Neural cell (in vitro differentiated cells): ENCODE measurements at regions not wholly inside any gene's neighbourhood (a gene's known extent, or its start where the extent isn't known, plus 50 kb on each side); places are given as distances from the start of the nearest gene placed in this dataset.

ENCODE experiments used
- H2AFZ ChIP-seq: fragments of 200-600, 300-800 bp; sonication (generic), shearing (Covaris generic); 2 replicates; pipeline ENCODE4 v1.6.0; 2014; ENCODE audit warnings: low read depth, mild to moderate bottlenecking, antibody characterized with exemption, low read length, moderate library complexity
- H3F3A ChIP-seq: fragments of 200-600 bp; shearing (Covaris generic); 2 replicates; pipeline ENCODE4 v1.6.1; 2016; ENCODE audit warnings: mild to moderate bottlenecking, moderate library complexity, mixed read lengths, antibody characterized with exemption, low read length; ENCODE audit not compliant: insufficient read depth, poor library complexity, severe bottlenecking
- H3K27ac ChIP-seq: fragments of 200-600, 300-800 bp; sonication (generic), shearing (Covaris generic); 2 replicates; pipeline ENCODE4 v1.5.1; 2014; ENCODE audit warnings: mild to moderate bottlenecking, low read length, moderate library complexity
- H3K27me3 ChIP-seq: fragments of 300-800, 200-600 bp; sonication (generic), shearing (Covaris generic); 2 replicates; pipeline ENCODE4 v1.6.0; 2014; ENCODE audit warnings: mild to moderate bottlenecking, low read depth, low read length, moderate library complexity; ENCODE audit not compliant: insufficient read depth
- H3K36me3 ChIP-seq: fragments of 300-800, 200-600 bp; sonication (generic), shearing (Covaris generic); 2 replicates; pipeline ENCODE4 v1.5.1; 2014; ENCODE audit warnings: mild to moderate bottlenecking, antibody characterized with exemption, low read length, moderate library complexity; ENCODE audit not compliant: insufficient read depth
- H3K4me2 ChIP-seq: fragments of 300-800, 200-600 bp; sonication (generic), shearing (Covaris generic); 2 replicates; pipeline ENCODE4 v1.6.0; 2014; ENCODE audit warnings: mild to moderate bottlenecking, low read length
- H3K4me3 ChIP-seq: fragments of 300-800, 200-600 bp; sonication (generic), shearing (Covaris generic); 2 replicates; pipeline ENCODE4 v1.5.1; 2014; ENCODE audit warnings: mild to moderate bottlenecking, low read length, moderate library complexity
- H3K79me2 ChIP-seq: fragments of 200-600 bp; shearing (Covaris generic); replicated peaks from 2 replicates; pipeline ENCODE4 v1.6.0; 2014; ENCODE audit warnings: mild to moderate bottlenecking, low read length, moderate library complexity; ENCODE audit not compliant: insufficient read depth
- H3K9ac ChIP-seq: fragments of 300-800, 200-600 bp; sonication (generic), shearing (Covaris generic); 2 replicates; pipeline ENCODE4 v1.6.1; 2016; ENCODE audit warnings: mild to moderate bottlenecking, low read length, mixed read lengths
- H3K9me2 ChIP-seq: fragments of 200-600 bp; shearing (Covaris generic); 2 replicates; pipeline ENCODE4 v1.6.1; 2016; ENCODE audit warnings: mild to moderate bottlenecking, low read length, mixed read lengths; ENCODE audit not compliant: insufficient read depth
- H3K9me3 ChIP-seq: fragments of 200-600, 300-800 bp; sonication (generic), shearing (Covaris generic); 2 replicates; pipeline ENCODE4 v1.6.1; 2016; ENCODE audit warnings: mild to moderate bottlenecking, mixed run types, low read length, moderate library complexity, mixed read lengths
- H4K20me1 ChIP-seq: fragments of 200-600 bp; shearing (Covaris generic); 2 replicates; pipeline ENCODE4 v1.6.1; 2016; ENCODE audit warnings: mild to moderate bottlenecking, mixed run types; ENCODE audit not compliant: insufficient read depth
- CTCF ChIP-seq: fragments of 450-650 bp; IDR thresholded peaks from 2 replicates; pipeline ENCODE4 v1.5.1; 2014; ENCODE audit warnings: antibody characterized with exemption, mild to moderate bottlenecking, moderate library complexity; ENCODE audit not compliant: poor library complexity, severe bottlenecking
- EP300 ChIP-seq: fragments of 450-650 bp; conservative IDR thresholded peaks from 2 replicates; pipeline ENCODE4 v1.6.1; 2014; ENCODE audit warnings: antibody characterized with exemption, mild to moderate bottlenecking, moderate library complexity; ENCODE audit not compliant: poor library complexity, severe bottlenecking
- EZH2 ChIP-seq: fragments of 200-600, 300-800 bp; shearing (Covaris generic), sonication (generic); IDR thresholded peaks from 2 replicates; pipeline ENCODE4 v1.6.1; 2014; ENCODE audit warnings: antibody characterized with exemption, low read length, borderline replicate concordance, mild to moderate bottlenecking; ENCODE audit not compliant: insufficient read depth, poor library complexity, severe bottlenecking
- MXI1 ChIP-seq: fragments of 450-650 bp; conservative IDR thresholded peaks from 2 replicates; pipeline ENCODE4 v1.6.1; 2014; ENCODE audit warnings: antibody characterized with exemption, mild to moderate bottlenecking; ENCODE audit not compliant: poor library complexity, severe bottlenecking
- POLR2AphosphoS5 ChIP-seq: IDR thresholded peaks from 2 replicates; pipeline ENCODE4 v1.6.1; 2012
- RAD21 ChIP-seq: fragments of 450-650 bp; conservative IDR thresholded peaks from 2 replicates; pipeline ENCODE4 v1.6.1; 2014; ENCODE audit warnings: antibody characterized with exemption, mild to moderate bottlenecking, moderate library complexity
- SMC3 ChIP-seq: fragments of 450-650 bp; conservative IDR thresholded peaks from 2 replicates; pipeline ENCODE4 v1.6.1; 2014; ENCODE audit warnings: antibody characterized with exemption, mild to moderate bottlenecking, moderate library complexity; ENCODE audit not compliant: poor library complexity
- TF ChIP-seq, protein P1 (sequence below): IDR thresholded peaks from 2 replicates; pipeline ENCODE4 v1.6.1; 2012; ENCODE audit warnings: borderline replicate concordance

DNA sequence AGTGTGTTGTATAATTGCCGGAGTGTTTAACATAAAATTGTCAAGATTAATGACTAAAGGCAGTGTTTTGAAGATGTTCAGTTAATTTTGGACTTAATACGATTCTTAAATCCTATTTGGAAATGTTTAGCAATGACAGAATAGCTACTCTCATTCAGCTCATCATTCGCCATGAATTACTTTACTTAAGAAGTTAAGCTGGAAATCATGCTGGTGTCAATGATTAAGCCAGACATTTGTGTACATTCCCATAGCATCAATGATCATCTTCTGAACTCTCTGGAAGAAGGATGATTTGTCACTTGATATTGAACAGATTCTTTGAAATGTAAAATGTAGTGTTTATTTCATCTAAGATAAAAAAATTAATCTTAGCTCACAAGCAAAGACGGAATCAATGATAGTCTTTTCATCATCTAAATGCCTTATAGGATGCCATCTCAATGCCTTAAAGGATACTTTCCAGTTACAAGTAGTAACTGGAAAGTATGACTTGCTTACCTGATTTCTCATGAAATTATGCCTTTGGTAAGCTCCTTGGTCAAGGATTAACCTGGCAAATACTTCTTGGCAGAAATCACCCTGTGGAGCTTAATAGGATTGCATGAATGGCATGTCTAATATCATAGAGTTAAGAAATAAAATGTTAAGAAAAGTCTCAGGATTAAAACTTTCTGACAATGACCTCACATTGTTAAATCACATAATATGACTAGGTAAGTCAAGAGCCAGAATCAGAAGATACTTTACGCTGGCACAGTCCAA lies 515.5 kb upstream of the AGA start:
- TF ChIP-seq, protein P1, sequence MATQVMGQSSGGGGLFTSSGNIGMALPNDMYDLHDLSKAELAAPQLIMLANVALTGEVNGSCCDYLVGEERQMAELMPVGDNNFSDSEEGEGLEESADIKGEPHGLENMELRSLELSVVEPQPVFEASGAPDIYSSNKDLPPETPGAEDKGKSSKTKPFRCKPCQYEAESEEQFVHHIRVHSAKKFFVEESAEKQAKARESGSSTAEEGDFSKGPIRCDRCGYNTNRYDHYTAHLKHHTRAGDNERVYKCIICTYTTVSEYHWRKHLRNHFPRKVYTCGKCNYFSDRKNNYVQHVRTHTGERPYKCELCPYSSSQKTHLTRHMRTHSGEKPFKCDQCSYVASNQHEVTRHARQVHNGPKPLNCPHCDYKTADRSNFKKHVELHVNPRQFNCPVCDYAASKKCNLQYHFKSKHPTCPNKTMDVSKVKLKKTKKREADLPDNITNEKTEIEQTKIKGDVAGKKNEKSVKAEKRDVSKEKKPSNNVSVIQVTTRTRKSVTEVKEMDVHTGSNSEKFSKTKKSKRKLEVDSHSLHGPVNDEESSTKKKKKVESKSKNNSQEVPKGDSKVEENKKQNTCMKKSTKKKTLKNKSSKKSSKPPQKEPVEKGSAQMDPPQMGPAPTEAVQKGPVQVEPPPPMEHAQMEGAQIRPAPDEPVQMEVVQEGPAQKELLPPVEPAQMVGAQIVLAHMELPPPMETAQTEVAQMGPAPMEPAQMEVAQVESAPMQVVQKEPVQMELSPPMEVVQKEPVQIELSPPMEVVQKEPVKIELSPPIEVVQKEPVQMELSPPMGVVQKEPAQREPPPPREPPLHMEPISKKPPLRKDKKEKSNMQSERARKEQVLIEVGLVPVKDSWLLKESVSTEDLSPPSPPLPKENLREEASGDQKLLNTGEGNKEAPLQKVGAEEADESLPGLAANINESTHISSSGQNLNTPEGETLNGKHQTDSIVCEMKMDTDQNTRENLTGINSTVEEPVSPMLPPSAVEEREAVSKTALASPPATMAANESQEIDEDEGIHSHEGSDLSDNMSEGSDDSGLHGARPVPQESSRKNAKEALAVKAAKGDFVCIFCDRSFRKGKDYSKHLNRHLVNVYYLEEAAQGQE: no peak
- TF ChIP-seq RAD21 (no peak), EZH2 (no peak), POLR2AphosphoS5 (no peak), EP300 (no peak)
- H3K36me3 ChIP-seq: no peaks in the 10 kb centered on the region
- H3K9me3 ChIP-seq: no peaks in the 10 kb centered on the region
- H2AFZ ChIP-seq: no peak overlapping the region
- H3K27ac ChIP-seq: no peak overlapping the region
- H3K9me2 ChIP-seq: no peaks in the 10 kb centered on the region
- no peaks in the 10 kb centered on the region for H3K27me3 ChIP-seq
- H3K4me2 ChIP-seq: no peak overlapping the region
- H3K79me2 ChIP-seq: no peaks in the 10 kb centered on the region
- H3F3A ChIP-seq: no peaks in the 10 kb centered on the region
- H4K20me1 ChIP-seq: no peaks in the 10 kb centered on the region
- no peak overlapping the region for H3K9ac ChIP-seq
- no peak overlapping the region for H3K4me3 ChIP-seq

GRCh38 chr4:177960566-177960965 lies 518.3 kb upstream of the AGA start:
- Histone ChIP-seq H3F3A (no peaks in the 10 kb centered on the region), H3K36me3 (no peaks in the 10 kb centered on the region), H3K9me3 (no peaks in the 10 kb centered on the region), H3K79me2 (no peaks in the 10 kb centered on the region), H4K20me1 (no peaks in the 10 kb centered on the region), H3K4me3 (no peak overlapping the region), H3K4me2 (no peak overlapping the region), H3K9me2 (no peaks in the 10 kb centered on the region), H2AFZ (no peak overlapping the region), H3K27ac (no peak overlapping the region), H3K9ac (no peak overlapping the region), H3K27me3 (no peaks in the 10 kb centered on the region)
- no peak for TF ChIP-seq EP300
- TF ChIP-seq MXI1: no peak
- no peak for TF ChIP-seq SMC3
- no peak for TF ChIP-seq CTCF
- TF ChIP-seq, protein P1: no peak
- TF ChIP-seq POLR2AphosphoS5: no peak
- TF ChIP-seq EZH2: no peak
- TF ChIP-seq RAD21: no peak
